ENCODE measurements at regions not wholly inside any gene's neighbourhood (a gene's known extent, or its start where the extent isn't known, plus 50 kb on each side); places are given as distances from the start of the nearest gene placed in this dataset.
A peak's percentile ranks its signal among the peaks of the same experiment; 100 is the strongest.
"Not testable (repeated sequence)": the region's sequence is repeated elsewhere in the genome, so short reads cannot be mapped to it uniquely, and the experiment has no call there.

GRCh38 chr3:153757839-153758238, 363.4 kb upstream of the ARHGEF26 start:
- no peak for DNase-seq

- DNase-seq, result no peak
These were observed 360.2 kb upstream of the ARHGEF26 start for GRCh38 chr3:153760948-153761347.

GRCh38 chr3:153762411-153763235, 358.6 kb upstream of the ARHGEF26 start:
- no peak for DNase-seq

GRCh38 chr3:153767601-153768560, 353.3 kb upstream of the ARHGEF26 start:
- peak; percentile 18 for DNase-seq

- peak; percentile 22 for DNase-seq
These were observed 352.4 kb upstream of the ARHGEF26 start for GRCh38 chr3:153768561-153769469.

- DNase-seq, result no peak
These were observed 338.1 kb upstream of the ARHGEF26 start for GRCh38 chr3:153783106-153783505.

- no peak for DNase-seq
These were observed 337.3 kb upstream of the ARHGEF26 start for GRCh38 chr3:153783741-153784480.

- no peak for DNase-seq
These were observed 335.3 kb upstream of the ARHGEF26 start for GRCh38 chr3:153785901-153786300.

- DNase-seq, result no peak
These were observed 331.8 kb upstream of the ARHGEF26 start for GRCh38 chr3:153789380-153789779.

- not testable (repeated sequence) for DNase-seq
These were observed 324.1 kb upstream of the ARHGEF26 start for GRCh38 chr3:153797056-153797455.

GRCh38 chr3:153809097-153809496, 312.1 kb upstream of the ARHGEF26 start:
- DNase-seq, result no peak

- DNase-seq, result no peak
These were observed 302.9 kb upstream of the ARHGEF26 start for GRCh38 chr3:153818338-153818737.

- peak; percentile 1 for DNase-seq
These were observed 301.2 kb upstream of the ARHGEF26 start for GRCh38 chr3:153820035-153820434.

- not testable (repeated sequence) for DNase-seq
These were observed 292.8 kb upstream of the ARHGEF26 start for GRCh38 chr3:153828346-153828745.

GRCh38 chr3:153829606-153830170, 291.5 kb upstream of the ARHGEF26 start:
- DNase-seq, result no peak

- no peak for DNase-seq
These were observed 290.6 kb upstream of the ARHGEF26 start for GRCh38 chr3:153830552-153830951.

GRCh38 chr3:153835540-153835939, 285.6 kb upstream of the ARHGEF26 start:
- DNase-seq, result no peak

GRCh38 chr3:153840487-153840886, 280.7 kb upstream of the ARHGEF26 start:
- no peak for DNase-seq

GRCh38 chr3:153843994-153844393, 277.2 kb upstream of the ARHGEF26 start:
- DNase-seq, result no peak

GRCh38 chr3:153845311-153845710, 275.9 kb upstream of the ARHGEF26 start:
- no peak for DNase-seq

- DNase-seq, result no peak
These were observed 272.5 kb upstream of the ARHGEF26 start for GRCh38 chr3:153848702-153849101.

GRCh38 chr3:153852355-153852754, 268.8 kb upstream of the ARHGEF26 start:
- DNase-seq, result no peak

Data from GDM1 (cell line).